ENCODE measurements at regions not wholly inside any gene's neighbourhood (a gene's known extent, or its start where the extent isn't known, plus 50 kb on each side); places are given as distances from the start of the nearest gene placed in this dataset.

- H3K4me1 ChIP-seq (ENCODE audit: control insufficient read depth, low read length): no peaks in the 10 kb centered on the region
- H3K79me2 ChIP-seq (ENCODE audit: control insufficient read depth, low read length): no peaks in the 10 kb centered on the region
- no peaks in the 10 kb centered on the region for H4K20me1 ChIP-seq (ENCODE audit: control insufficient read depth, insufficient read depth, low read depth, low read length)
- no peak overlapping the region for H3K4me2 ChIP-seq (ENCODE audit: low read length)
- H3K27me3 ChIP-seq (ENCODE audit: control insufficient read depth, low read length): no peaks in the 10 kb centered on the region
- H3K9me2 ChIP-seq (replicated peaks; ENCODE audit: control insufficient read depth, low read length): no peaks in the 10 kb centered on the region
- no peak for TF ChIP-seq EZH2phosphoT487 (IDR thresholded peaks at IDR 0.05; ENCODE audit: borderline replicate concordance, low read length)
- TF ChIP-seq, protein P1, sequence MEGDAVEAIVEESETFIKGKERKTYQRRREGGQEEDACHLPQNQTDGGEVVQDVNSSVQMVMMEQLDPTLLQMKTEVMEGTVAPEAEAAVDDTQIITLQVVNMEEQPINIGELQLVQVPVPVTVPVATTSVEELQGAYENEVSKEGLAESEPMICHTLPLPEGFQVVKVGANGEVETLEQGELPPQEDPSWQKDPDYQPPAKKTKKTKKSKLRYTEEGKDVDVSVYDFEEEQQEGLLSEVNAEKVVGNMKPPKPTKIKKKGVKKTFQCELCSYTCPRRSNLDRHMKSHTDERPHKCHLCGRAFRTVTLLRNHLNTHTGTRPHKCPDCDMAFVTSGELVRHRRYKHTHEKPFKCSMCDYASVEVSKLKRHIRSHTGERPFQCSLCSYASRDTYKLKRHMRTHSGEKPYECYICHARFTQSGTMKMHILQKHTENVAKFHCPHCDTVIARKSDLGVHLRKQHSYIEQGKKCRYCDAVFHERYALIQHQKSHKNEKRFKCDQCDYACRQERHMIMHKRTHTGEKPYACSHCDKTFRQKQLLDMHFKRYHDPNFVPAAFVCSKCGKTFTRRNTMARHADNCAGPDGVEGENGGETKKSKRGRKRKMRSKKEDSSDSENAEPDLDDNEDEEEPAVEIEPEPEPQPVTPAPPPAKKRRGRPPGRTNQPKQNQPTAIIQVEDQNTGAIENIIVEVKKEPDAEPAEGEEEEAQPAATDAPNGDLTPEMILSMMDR (IDR thresholded peaks at IDR 0.05; ENCODE audit: low read depth, low read length, poor library complexity, severe bottlenecking): no peak
- H3K36me3 ChIP-seq (ENCODE audit: control insufficient read depth, low read length): no peaks in the 10 kb centered on the region
- no peaks in the 10 kb centered on the region for H3F3A ChIP-seq (ENCODE audit: control insufficient read depth, insufficient read depth)
- H3K9me3 ChIP-seq (ENCODE audit: control insufficient read depth, insufficient read depth, low read length): no peaks in the 10 kb centered on the region
- no peak overlapping the region for H3K27ac ChIP-seq (ENCODE audit: low read depth, low read length)
- no peak overlapping the region for H3K4me3 ChIP-seq (ENCODE audit: low read length)
These were observed 150.3 kb upstream of the NRP1 start for GRCh38 chr10:33484787-33485186.

- TF ChIP-seq, protein P1 (IDR thresholded peaks at IDR 0.05; ENCODE audit: low read depth, low read length, poor library complexity, severe bottlenecking): no peak
- no peak for TF ChIP-seq EZH2phosphoT487 (IDR thresholded peaks at IDR 0.05; ENCODE audit: borderline replicate concordance, low read length)
- no peak overlapping the region for H3K4me2 ChIP-seq (ENCODE audit: low read length)
- H3K79me2 ChIP-seq (ENCODE audit: control insufficient read depth, low read length): no peaks in the 10 kb centered on the region
- H3K9me2 ChIP-seq (replicated peaks; ENCODE audit: control insufficient read depth, low read length): no peaks in the 10 kb centered on the region
- H3K9me3 ChIP-seq (ENCODE audit: control insufficient read depth, insufficient read depth, low read length): no peaks in the 10 kb centered on the region
- H3K4me3 ChIP-seq (ENCODE audit: low read length): no peak overlapping the region
- no peaks in the 10 kb centered on the region for H3K4me1 ChIP-seq (ENCODE audit: control insufficient read depth, low read length)
- no peak overlapping the region for H3K27ac ChIP-seq (ENCODE audit: low read depth, low read length)
- no peaks in the 10 kb centered on the region for H4K20me1 ChIP-seq (ENCODE audit: control insufficient read depth, insufficient read depth, low read depth, low read length)
- H3K27me3 ChIP-seq (ENCODE audit: control insufficient read depth, low read length): no peaks in the 10 kb centered on the region
- no peaks in the 10 kb centered on the region for H3F3A ChIP-seq (ENCODE audit: control insufficient read depth, insufficient read depth)
- H3K36me3 ChIP-seq (ENCODE audit: control insufficient read depth, low read length): no peaks in the 10 kb centered on the region
These were observed 149.3 kb upstream of the NRP1 start for GRCh38 chr10:33483816-33484190.

- H3K9me3 ChIP-seq (ENCODE audit: control insufficient read depth, insufficient read depth, low read length): no peaks in the 10 kb centered on the region
- TF ChIP-seq, protein P1 (IDR thresholded peaks at IDR 0.05; ENCODE audit: low read depth, low read length, poor library complexity, severe bottlenecking): no peak
- TF ChIP-seq EZH2phosphoT487 (IDR thresholded peaks at IDR 0.05; ENCODE audit: borderline replicate concordance, low read length): no peak
- no peak overlapping the region for H3K27ac ChIP-seq (ENCODE audit: low read depth, low read length)
- no peaks in the 10 kb centered on the region for H4K20me1 ChIP-seq (ENCODE audit: control insufficient read depth, insufficient read depth, low read depth, low read length)
- H3K4me3 ChIP-seq (ENCODE audit: low read length): no peak overlapping the region
- H3K27me3 ChIP-seq (ENCODE audit: control insufficient read depth, low read length): no peaks in the 10 kb centered on the region
- H3K4me1 ChIP-seq (ENCODE audit: control insufficient read depth, low read length): no peaks in the 10 kb centered on the region
- H3K4me2 ChIP-seq (ENCODE audit: low read length): no peak overlapping the region
- H3K79me2 ChIP-seq (ENCODE audit: control insufficient read depth, low read length): no peaks in the 10 kb centered on the region
- no peaks in the 10 kb centered on the region for H3F3A ChIP-seq (ENCODE audit: control insufficient read depth, insufficient read depth)
- H3K36me3 ChIP-seq (ENCODE audit: control insufficient read depth, low read length): no peaks in the 10 kb centered on the region
- H3K9me2 ChIP-seq (replicated peaks; ENCODE audit: control insufficient read depth, low read length): no peaks in the 10 kb centered on the region
These were observed 148.8 kb upstream of the NRP1 start for GRCh38 chr10:33483124-33483815.
